Astrocyte (in vitro differentiated cells and primary cell): ENCODE measurements at regions not wholly inside any gene's neighbourhood (a gene's known extent, or its start where the extent isn't known, plus 50 kb on each side); places are given as distances from the start of the nearest gene placed in this dataset.

Source experiments
- DNase-seq: peaks from one replicate; pipeline ENCODE4 v3.0.0-alpha.2; 2010; ENCODE audit warnings: low read depth
- FAIRE-seq: peaks from 2 replicates; lab custom pipeline; 2011; peaks lifted over from hg19 to GRCh38; lab: Jason Lieb, UNC
- H2AFZ ChIP-seq: 2 replicates; pipeline ENCODE4 v1.6.0; 2012; ENCODE audit warnings: low read depth, low read length, inconsistent platforms
- H3K27ac ChIP-seq: 2 replicates; pipeline ENCODE4 v1.5.1; 2011; ENCODE audit warnings: low read depth, low read length, inconsistent platforms
- H3K27me3 ChIP-seq: 2 replicates; pipeline ENCODE4 v1.6.0; 2011; ENCODE audit warnings: low read length, inconsistent platforms; ENCODE audit not compliant: insufficient read depth
- H3K36me3 ChIP-seq: 2 replicates; pipeline ENCODE4 v1.5.1; 2011; ENCODE audit warnings: low read length, inconsistent platforms; ENCODE audit not compliant: insufficient read depth
- H3K4me1 ChIP-seq: 2 replicates; pipeline ENCODE4 v1.5.1; 2011; ENCODE audit warnings: low read length, inconsistent platforms; ENCODE audit not compliant: insufficient read depth
- H3K4me2 ChIP-seq: 2 replicates; pipeline ENCODE4 v1.6.0; 2012; ENCODE audit warnings: low read length, inconsistent platforms
- H3K4me3 ChIP-seq: 2 replicates; pipeline ENCODE4 v1.5.1; 2011; ENCODE audit warnings: low read depth, mild to moderate bottlenecking, low read length, inconsistent platforms; ENCODE audit not compliant: insufficient read depth
- H3K79me2 ChIP-seq: 2 replicates; pipeline ENCODE4 v1.6.0; 2012; ENCODE audit warnings: mild to moderate bottlenecking, low read length, inconsistent platforms; ENCODE audit not compliant: insufficient read depth
- H3K9ac ChIP-seq: 2 replicates; pipeline ENCODE4 v1.6.0; 2012; ENCODE audit warnings: mild to moderate bottlenecking, low read length, inconsistent platforms
- H3K9me3 ChIP-seq: 2 replicates; pipeline ENCODE4 v1.5.1; 2012; ENCODE audit warnings: low read depth, mild to moderate bottlenecking, low read length, inconsistent platforms; ENCODE audit not compliant: insufficient read depth
- H4K20me1 ChIP-seq: 2 replicates; pipeline ENCODE4 v1.6.0; 2012; ENCODE audit warnings: low read length, inconsistent platforms; ENCODE audit not compliant: insufficient read depth
- H3K27ac Mint-ChIP-seq: one replicate; pipeline ENCODE4 v1.8.0; 2021; ENCODE audit warnings: mild to moderate bottlenecking, mixed read lengths; ENCODE audit not compliant: unreplicated experiment
- H3K27me3 Mint-ChIP-seq: one replicate; pipeline ENCODE4 v1.8.0; 2021; ENCODE audit warnings: low read depth, mixed read lengths; ENCODE audit not compliant: unreplicated experiment
- H3K36me3 Mint-ChIP-seq: one replicate; pipeline ENCODE4 v1.8.0; 2021; ENCODE audit warnings: low read depth, mixed read lengths; ENCODE audit not compliant: unreplicated experiment
- H3K4me1 Mint-ChIP-seq: one replicate; pipeline ENCODE4 v1.8.0; 2021; ENCODE audit warnings: low read depth, mixed read lengths; ENCODE audit not compliant: unreplicated experiment
- H3K4me3 Mint-ChIP-seq: one replicate; pipeline ENCODE4 v1.8.0; 2021; ENCODE audit warnings: mild to moderate bottlenecking, moderate library complexity, mixed read lengths; ENCODE audit not compliant: unreplicated experiment
- H3K9me3 Mint-ChIP-seq: one replicate; pipeline ENCODE4 v1.8.0; 2021; ENCODE audit warnings: mild to moderate bottlenecking, mixed read lengths; ENCODE audit not compliant: unreplicated experiment
- CTCF ChIP-seq: IDR thresholded peaks from 2 replicates; pipeline ENCODE4 v1.5.1; 2011; ENCODE audit warnings: low read depth, mild to moderate bottlenecking, inconsistent platforms, low read length, moderate library complexity; ENCODE audit not compliant: insufficient read depth
- EZH2 ChIP-seq: IDR thresholded peaks from 2 replicates; pipeline ENCODE4 v1.6.1; 2012; ENCODE audit warnings: mild to moderate bottlenecking, low read length, inconsistent platforms; ENCODE audit not compliant: insufficient read depth

GRCh38 chr20:40218316-40218969, 470.6 kb downstream of the MAFB start:
- H3K4me2 ChIP-seq = no peak overlapping the region
- H2AFZ ChIP-seq = no peak overlapping the region
- no peaks in the 10 kb centered on the region for H3K27me3 ChIP-seq
- no peak overlapping the region for H3K27ac Mint-ChIP-seq
- peaks cover 15% of the 10 kb centered on the region for H3K27me3 Mint-ChIP-seq
- no peaks in the 10 kb centered on the region for H3K79me2 ChIP-seq
- H3K4me3 ChIP-seq = no peak overlapping the region
- H3K9me3 ChIP-seq = peaks cover 7% of the 10 kb centered on the region
- no peaks in the 10 kb centered on the region for H4K20me1 ChIP-seq
- H3K36me3 ChIP-seq = no peaks in the 10 kb centered on the region
- H3K4me3 Mint-ChIP-seq = no peak overlapping the region
- DNase-seq = no peak
- TF ChIP-seq CTCF = no peak
- TF ChIP-seq EZH2 = no peak
- H3K4me1 ChIP-seq = no peaks in the 10 kb centered on the region
- H3K27ac ChIP-seq = no peak overlapping the region
- peaks cover 7% of the 10 kb centered on the region for H3K4me1 Mint-ChIP-seq
- H3K9ac ChIP-seq = no peak overlapping the region
- no peaks in the 10 kb centered on the region for H3K36me3 Mint-ChIP-seq
- H3K9me3 Mint-ChIP-seq = no peaks in the 10 kb centered on the region
- FAIRE-seq = no peak

GRCh38 chr20:40207655-40208054, 481.4 kb downstream of the MAFB start:
- no peaks in the 10 kb centered on the region for H3K27me3 ChIP-seq
- no peak overlapping the region for H3K9ac ChIP-seq
- no peak for TF ChIP-seq EZH2
- H3K4me3 ChIP-seq = no peak overlapping the region
- H3K4me1 ChIP-seq = no peaks in the 10 kb centered on the region
- H3K9me3 Mint-ChIP-seq = peaks cover 3% of the 10 kb centered on the region
- no peak overlapping the region for H3K4me3 Mint-ChIP-seq
- no peak overlapping the region for H3K27ac Mint-ChIP-seq
- H4K20me1 ChIP-seq = no peaks in the 10 kb centered on the region
- H3K27me3 Mint-ChIP-seq = no peaks in the 10 kb centered on the region
- H3K36me3 ChIP-seq = no peaks in the 10 kb centered on the region
- H3K9me3 ChIP-seq = no peaks in the 10 kb centered on the region
- DNase-seq (no peak), FAIRE-seq (no peak)
- no peaks in the 10 kb centered on the region for H3K4me1 Mint-ChIP-seq
- no peaks in the 10 kb centered on the region for H3K79me2 ChIP-seq
- H3K27ac ChIP-seq = no peak overlapping the region
- H2AFZ ChIP-seq = no peak overlapping the region
- no peaks in the 10 kb centered on the region for H3K36me3 Mint-ChIP-seq
- H3K4me2 ChIP-seq = no peak overlapping the region

- H3K4me3 ChIP-seq = no peak overlapping the region
- H3K4me3 Mint-ChIP-seq = no peak overlapping the region
- peaks cover 3% of the 10 kb centered on the region for H3K9me3 Mint-ChIP-seq
These were observed 483.1 kb downstream of the MAFB start for GRCh38 chr20:40205971-40206370.

More at GRCh38 chr20:40205971-40206370, 483.1 kb downstream of the MAFB start:
- TF ChIP-seq CTCF (no peak), EZH2 (no peak)
- Histone ChIP-seq H4K20me1 (no peaks in the 10 kb centered on the region), H3K79me2 (no peaks in the 10 kb centered on the region), H3K27ac (no peak overlapping the region), H3K9ac (no peak overlapping the region), H3K27me3 (no peaks in the 10 kb centered on the region), H2AFZ (no peak overlapping the region), H3K36me3 (no peaks in the 10 kb centered on the region), H3K9me3 (no peaks in the 10 kb centered on the region), H3K4me1 (no peaks in the 10 kb centered on the region), H3K4me2 (no peak overlapping the region)
- Mint-ChIP-seq H3K36me3 (no peaks in the 10 kb centered on the region), H3K27ac (no peak overlapping the region), H3K27me3 (no peaks in the 10 kb centered on the region), H3K4me1 (no peaks in the 10 kb centered on the region)
- FAIRE-seq (no peak), DNase-seq (no peak)
